OCI-LY7 (cell line): ENCODE measurements at regions not wholly inside any gene's neighbourhood (a gene's known extent, or its start where the extent isn't known, plus 50 kb on each side); places are given as distances from the start of the nearest gene placed in this dataset.

Source experiments
- CTCF ChIP-seq: fragments of 200-600 bp; sonication (generic); conservative IDR thresholded peaks from 2 replicates; pipeline ENCODE4 v1.5.1; 2014; ENCODE audit warnings: mild to moderate bottlenecking, antibody characterized with exemption, low read length, moderate library complexity, mixed read lengths
- EZH2phosphoT487 ChIP-seq: fragments of 200-600 bp; sonication (generic); IDR thresholded peaks from 2 replicates; pipeline ENCODE4 v1.6.1; 2018; ENCODE audit warnings: low read depth, borderline replicate concordance, mild to moderate bottlenecking, mixed run types, antibody characterized with exemption, low read length, moderate library complexity, mixed read lengths

- peak; percentile 62 for TF ChIP-seq CTCF
- TF ChIP-seq EZH2phosphoT487: no peak
Measured at GRCh38 chr10:118106426-118106825, 59.7 kb upstream of the RAB11FIP2 start.
